Common myeloid progenitor, CD34-positive (primary cell): ENCODE measurements at regions not wholly inside any gene's neighbourhood (a gene's known extent, or its start where the extent isn't known, plus 50 kb on each side); places are given as distances from the start of the nearest gene placed in this dataset.

ENCODE experiments used
- CTCF ChIA-PET: fragments of 350-600 bp; sonication (Branson Sonifier 250); formaldehyde crosslinking; loops from one replicate; lab custom pipeline; 2021; ENCODE audit warnings: antibody characterized with exemption; lab: Charles Lee
- POLR2A ChIA-PET: fragments of 350-600 bp; sonication (Branson Sonifier 250); formaldehyde crosslinking; loops from one replicate; lab custom pipeline; 2021; ENCODE audit warnings: antibody characterized with exemption; lab: Charles Lee
- DNase-seq, 3 donors: peaks; one replicate each; pipeline versions ENCODE4 v3.0.0 to v3.0.0-alpha.2; 2013
- H3K27ac ChIP-seq, 2 experiments: 1 replicate in 1 of 2; 2 replicates in 1 of 2; pipeline ENCODE4 v1.7.0; 2013; ENCODE audit warnings: inconsistent platforms in 2 of 2, low read length in 2 of 2, mild to moderate bottlenecking in 2 of 2, low read depth in 1 of 2, moderate library complexity in 1 of 2; ENCODE audit not compliant: severe bottlenecking in 2 of 2, insufficient read depth in 1 of 2, poor library complexity in 1 of 2
- H3K27me3 ChIP-seq, 5 experiments: replicated peaks in 2 of 5; 1 replicate in 3 of 5; 2 replicates in 2 of 5; pipeline versions ENCODE4 v1.6.1 to v1.7.0; 2013; ENCODE audit warnings: low read length in 4 of 5, mild to moderate bottlenecking in 2 of 5, moderate library complexity in 2 of 5, inconsistent platforms in 1 of 5; ENCODE audit not compliant: insufficient read depth in 5 of 5, control insufficient read depth in 4 of 5
- H3K36me3 ChIP-seq, 4 experiments: 1 replicate in 2 of 4; 2 replicates in 2 of 4; pipeline versions ENCODE4 v1.6.1 to v1.7.0; 2013; ENCODE audit warnings: low read length in 3 of 4, control low read depth in 1 of 4, mild to moderate bottlenecking in 1 of 4; ENCODE audit not compliant: control insufficient read depth in 4 of 4, insufficient read depth in 4 of 4
- H3K4me1 ChIP-seq, 4 experiments: 1 replicate in 3 of 4; 2 replicates in 1 of 4; pipeline versions ENCODE4 v1.6.1 to v1.7.1; 2013; ENCODE audit warnings: low read length in 3 of 4, mild to moderate bottlenecking in 3 of 4, control low read depth in 1 of 4, inconsistent platforms in 1 of 4, moderate library complexity in 1 of 4; ENCODE audit not compliant: control insufficient read depth in 4 of 4, insufficient read depth in 4 of 4; ENCODE audit errors: control extremely low read depth in 1 of 4
- H3K4me3 ChIP-seq, 7 experiments: 1 replicate in 4 of 7; 2 replicates in 3 of 7; pipeline versions ENCODE4 v1.5.1 to v1.7.0; 2013; ENCODE audit warnings: mild to moderate bottlenecking in 7 of 7, low read length in 6 of 7, moderate library complexity in 6 of 7, inconsistent platforms in 2 of 7, low read depth in 2 of 7, control low read depth in 1 of 7; ENCODE audit not compliant: insufficient read depth in 4 of 7, control insufficient read depth in 1 of 7; ENCODE audit errors: extremely low read depth in 1 of 7
- H3K9me3 ChIP-seq, 5 experiments: 1 replicate in 4 of 5; 2 replicates in 1 of 5; pipeline versions ENCODE4 v1.6.1 to v1.7.1; 2013; ENCODE audit warnings: low read length in 4 of 5, mild to moderate bottlenecking in 2 of 5, inconsistent platforms in 1 of 5, low read depth in 1 of 5, moderate library complexity in 1 of 5; ENCODE audit not compliant: control insufficient read depth in 4 of 5, insufficient read depth in 2 of 5; ENCODE audit errors: control extremely low read depth in 1 of 5
- WGBS: methylation state at CpG from one replicate; pipeline ENCODE4 v1.1.5; 2013; ENCODE audit not compliant: insufficient coverage; 5-methylcytosine and 5-hydroxymethylcytosine counted together

- peaks cover 0 to 24% (median 12%) of the 10 kb centered on the region in 5 experiments for H3K27me3 ChIP-seq
- no peak overlapping the region for H3K27ac ChIP-seq
- no peaks in the 10 kb centered on the region for H3K4me1 ChIP-seq
- H3K4me3 ChIP-seq: no peak overlapping the region
- no peak for DNase-seq
- 98% methylated on average over 15 of the region's 17 CpGs for WGBS
- ChIA-PET POLR2A (no interaction called here), CTCF (no interaction called here)
- no peaks in the 10 kb centered on the region for H3K36me3 ChIP-seq
- peaks cover 0 to 7% (median 0%) of the 10 kb centered on the region in 5 experiments for H3K9me3 ChIP-seq
Observed at GRCh38 chr6:167532410-167533288, 207.8 kb downstream of the TTLL2 start.

- WGBS: 86% methylated on average over 2 of the region's 5 CpGs
- CTCF ChIA-PET: interaction anchor here (1.0 kb wide), 1 partner anchor 9 kb away, joined by 3 read pairs; no protein-coding TSS in a partner anchor
- H3K9me3 ChIP-seq: peaks cover 0 to 7% (median 0%) of the 10 kb centered on the region in 5 experiments
- H3K36me3 ChIP-seq: no peaks in the 10 kb centered on the region
- no peak for DNase-seq
- no peaks in the 10 kb centered on the region for H3K4me1 ChIP-seq
- H3K27ac ChIP-seq: no peak overlapping the region
- POLR2A ChIA-PET: no interaction called here
- peaks cover 0 to 16% (median 9%) of the 10 kb centered on the region in 5 experiments for H3K27me3 ChIP-seq
- no peak overlapping the region for H3K4me3 ChIP-seq
Observed at GRCh38 chr6:167533851-167534250, 209.0 kb downstream of the TTLL2 start.

GRCh38 chr6:167537816-167538215 lies 212.9 kb downstream of the TTLL2 start:
- 100% methylated on average over 2 of the region's 2 CpGs for WGBS
- ChIA-PET CTCF (interaction anchor here (0.6 kb wide), 1 partner anchor 530 kb away, joined by 5 read pairs; no protein-coding TSS in a partner anchor), POLR2A (no interaction called here)
- Histone ChIP-seq H3K4me1 (no peaks in the 10 kb centered on the region), H3K27ac (no peak overlapping the region), H3K9me3 (peaks cover 0 to 15% (median 3%) of the 10 kb centered on the region in 5 experiments), H3K27me3 (no peaks in the 10 kb centered on the region), H3K4me3 (no peak overlapping the region), H3K36me3 (no peaks in the 10 kb centered on the region)
- no peak for DNase-seq

GRCh38 chr6:167538746-167539145 lies 213.9 kb downstream of the TTLL2 start:
- no peak for DNase-seq

GRCh38 chr6:167540796-167541195 lies 215.9 kb downstream of the TTLL2 start:
- ChIA-PET CTCF (no interaction called here), POLR2A (no interaction called here)
- H3K9me3 ChIP-seq: peaks cover 0 to 10% (median 3%) of the 10 kb centered on the region in 5 experiments
- H3K36me3 ChIP-seq: no peaks in the 10 kb centered on the region
- H3K4me3 ChIP-seq: no peak overlapping the region
- no peak overlapping the region for H3K27ac ChIP-seq
- 100% methylated on average over 3 of the region's 7 CpGs for WGBS
- DNase-seq: no peak
- H3K27me3 ChIP-seq: peaks cover 0 to 3% (median 0%) of the 10 kb centered on the region in 5 experiments
- no peaks in the 10 kb centered on the region for H3K4me1 ChIP-seq

More at GRCh38 chr6:167538746-167539145, 213.9 kb downstream of the TTLL2 start:
- 93% methylated on average over 3 of the region's 4 CpGs for WGBS
- Histone ChIP-seq H3K4me1 (no peaks in the 10 kb centered on the region), H3K27me3 (no peaks in the 10 kb centered on the region), H3K27ac (no peak overlapping the region), H3K36me3 (no peaks in the 10 kb centered on the region), H3K9me3 (peaks cover 0 to 15% (median 3%) of the 10 kb centered on the region in 5 experiments), H3K4me3 (no peak overlapping the region)
- POLR2A ChIA-PET: no interaction called here
- CTCF ChIA-PET: no interaction called here

GRCh38 chr6:167541544-167541943 lies 216.7 kb downstream of the TTLL2 start:
- no peak for DNase-seq
- 100% methylated on average over 4 of the region's 6 CpGs for WGBS
- no peaks in the 10 kb centered on the region for H3K36me3 ChIP-seq
- POLR2A ChIA-PET: no interaction called here
- CTCF ChIA-PET: no interaction called here
- no peak overlapping the region for H3K27ac ChIP-seq
- H3K27me3 ChIP-seq: peaks cover 0 to 3% (median 0%) of the 10 kb centered on the region in 5 experiments
- no peaks in the 10 kb centered on the region for H3K4me1 ChIP-seq
- H3K4me3 ChIP-seq: no peak overlapping the region
- H3K9me3 ChIP-seq: peaks cover 0 to 9% (median 3%) of the 10 kb centered on the region in 5 experiments
